ENCODE measurements at regions not wholly inside any gene's neighbourhood (a gene's known extent, or its start where the extent isn't known, plus 50 kb on each side); places are given as distances from the start of the nearest gene placed in this dataset.

DNA sequence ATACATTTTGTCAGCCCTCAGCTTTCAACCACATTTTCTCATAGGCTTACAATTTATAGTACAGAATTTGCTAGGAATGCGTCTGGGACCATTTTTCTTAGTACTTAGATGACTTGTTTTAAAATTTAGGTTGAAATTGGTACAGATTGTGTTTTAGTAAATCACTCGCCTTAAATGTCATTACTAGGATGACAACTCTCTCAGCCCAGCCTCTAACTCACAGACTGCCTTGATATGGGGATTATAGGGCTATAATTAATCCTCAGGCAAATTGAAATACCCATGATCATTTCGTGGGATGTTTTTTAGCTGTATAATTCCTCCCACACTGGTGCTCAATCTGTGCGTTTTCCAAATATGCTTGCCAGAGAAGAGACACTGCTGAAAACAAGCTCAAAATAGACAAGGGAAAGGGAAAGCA, 299.7 kb upstream of the AKR1E2 start:
- TF ChIP-seq EZH2 (IDR thresholded peaks at IDR 0.05; ENCODE audit: borderline replicate concordance, low read depth, low read length) = no peak
- TF ChIP-seq TEAD1 (CRISPR knock-in tag; IDR thresholded peaks at IDR 0.05) = no peak
- TF ChIP-seq NR2F6 (CRISPR knock-in tag; IDR thresholded peaks at IDR 0.05) = no peak
- TF ChIP-seq, protein P1, sequence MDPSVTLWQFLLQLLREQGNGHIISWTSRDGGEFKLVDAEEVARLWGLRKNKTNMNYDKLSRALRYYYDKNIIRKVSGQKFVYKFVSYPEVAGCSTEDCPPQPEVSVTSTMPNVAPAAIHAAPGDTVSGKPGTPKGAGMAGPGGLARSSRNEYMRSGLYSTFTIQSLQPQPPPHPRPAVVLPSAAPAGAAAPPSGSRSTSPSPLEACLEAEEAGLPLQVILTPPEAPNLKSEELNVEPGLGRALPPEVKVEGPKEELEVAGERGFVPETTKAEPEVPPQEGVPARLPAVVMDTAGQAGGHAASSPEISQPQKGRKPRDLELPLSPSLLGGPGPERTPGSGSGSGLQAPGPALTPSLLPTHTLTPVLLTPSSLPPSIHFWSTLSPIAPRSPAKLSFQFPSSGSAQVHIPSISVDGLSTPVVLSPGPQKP (CRISPR knock-in tag; IDR thresholded peaks at IDR 0.05) = no peak
- no peak for TF ChIP-seq POLR2A (conservative IDR thresholded peaks at IDR 0.05)
- TF ChIP-seq, protein P2, sequence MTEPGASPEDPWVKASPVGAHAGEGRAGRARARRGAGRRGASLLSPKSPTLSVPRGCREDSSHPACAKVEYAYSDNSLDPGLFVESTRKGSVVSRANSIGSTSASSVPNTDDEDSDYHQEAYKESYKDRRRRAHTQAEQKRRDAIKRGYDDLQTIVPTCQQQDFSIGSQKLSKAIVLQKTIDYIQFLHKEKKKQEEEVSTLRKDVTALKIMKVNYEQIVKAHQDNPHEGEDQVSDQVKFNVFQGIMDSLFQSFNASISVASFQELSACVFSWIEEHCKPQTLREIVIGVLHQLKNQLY (CRISPR knock-in tag; conservative IDR thresholded peaks at IDR 0.05) = no peak

Data from K562 (cell line).